Stimulated activated CD8-positive, alpha-beta memory T cell treated with anti-CD3 and anti-CD28 coated beads, Interleukin-4, amount 100 ng/mL, for 1 hour (primary cell): ENCODE measurements at regions not wholly inside any gene's neighbourhood (a gene's known extent, or its start where the extent isn't known, plus 50 kb on each side); places are given as distances from the start of the nearest gene placed in this dataset.
"Not testable (repeated sequence)": the region's sequence is repeated elsewhere in the genome, so short reads cannot be mapped to it uniquely, and the experiment has no call there.

Experiments used
- DNase-seq, 2 donors: peaks; one replicate each; pipeline ENCODE4 v3.0.0-alpha.2; 2020; ENCODE audit warnings: low read depth in 2 of 2, low spot score in 1 of 2

DNA sequence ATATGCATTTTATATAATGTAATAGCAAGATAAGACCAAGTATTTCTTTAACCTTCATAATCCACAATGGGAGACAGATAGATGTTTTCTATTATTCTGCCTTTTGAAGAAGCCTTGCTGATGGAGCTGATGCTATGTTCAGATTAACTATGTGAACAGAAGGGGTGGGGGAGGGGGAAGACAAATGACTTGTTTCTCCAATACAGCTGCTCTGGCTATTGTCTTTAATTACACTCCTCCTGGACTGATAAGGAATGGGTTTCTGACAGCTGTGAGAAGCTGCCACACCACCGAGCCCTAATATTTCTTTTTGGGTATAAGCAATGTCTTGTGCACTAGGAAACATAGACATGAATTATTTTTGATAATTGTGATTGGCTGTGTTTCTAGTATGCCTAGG lies 62.0 kb downstream of the CAVIN4 start:
- DNase-seq: no peak

DNA sequence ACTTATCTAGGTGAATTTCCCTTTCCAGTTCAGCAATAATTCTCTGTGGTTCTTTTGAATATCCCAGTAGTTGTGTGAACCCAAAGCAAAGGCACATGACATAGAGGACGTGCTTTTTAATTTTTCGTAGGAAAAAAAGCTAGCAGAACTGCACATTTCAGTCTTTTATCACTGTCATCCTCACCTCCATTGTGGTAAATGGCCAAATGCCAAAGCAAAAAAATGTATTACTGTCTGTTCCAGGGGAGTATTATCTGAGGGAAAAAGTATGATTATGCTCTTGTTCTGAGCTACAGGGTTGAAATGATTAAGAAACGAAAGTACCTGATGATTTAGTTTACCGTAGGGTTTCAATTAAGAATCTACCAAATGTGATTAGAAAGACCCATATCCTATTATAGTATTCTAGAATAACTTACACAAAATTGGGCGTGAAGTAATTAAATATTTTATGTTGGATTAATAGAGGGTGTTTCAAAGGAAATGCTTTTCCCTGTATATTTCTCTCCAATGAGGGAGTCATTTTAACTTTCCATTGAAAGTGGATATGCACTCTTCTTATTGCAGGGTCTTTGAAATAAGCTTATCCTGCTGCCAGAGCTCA lies 62.7 kb downstream of the CAVIN4 start:
- DNase-seq: no peak

GRCh38 chr9:100641166-100641565 lies 63.3 kb downstream of the CAVIN4 start:
- DNase-seq: no peak

- DNase-seq: no peak
Measured at GRCh38 chr9:100652850-100653249, 75.0 kb downstream of the CAVIN4 start.

- DNase-seq: no peak
Measured at GRCh38 chr9:100653643-100654334, 75.9 kb downstream of the CAVIN4 start.

DNA sequence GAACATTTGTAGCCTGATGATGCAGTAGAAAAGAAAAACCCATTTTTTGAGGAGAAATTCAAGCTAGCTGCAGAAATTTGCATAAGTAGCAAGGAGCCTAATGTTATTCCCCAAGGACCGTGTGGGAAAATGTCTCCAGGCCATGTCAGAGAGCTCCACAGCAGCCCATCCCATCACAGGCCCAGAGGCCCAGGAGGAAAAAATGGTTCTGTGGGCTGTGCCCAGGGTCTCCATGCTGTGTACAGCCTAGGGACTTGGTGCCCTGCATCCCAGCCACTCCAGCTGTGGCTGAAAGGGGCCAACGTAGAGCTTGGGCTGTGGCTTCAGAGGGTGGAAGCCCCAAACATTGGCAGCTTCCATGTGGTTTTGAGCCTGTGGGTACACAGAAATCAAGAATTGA lies 79.0 kb downstream of the CAVIN4 start:
- DNase-seq: not testable (repeated sequence)

DNA sequence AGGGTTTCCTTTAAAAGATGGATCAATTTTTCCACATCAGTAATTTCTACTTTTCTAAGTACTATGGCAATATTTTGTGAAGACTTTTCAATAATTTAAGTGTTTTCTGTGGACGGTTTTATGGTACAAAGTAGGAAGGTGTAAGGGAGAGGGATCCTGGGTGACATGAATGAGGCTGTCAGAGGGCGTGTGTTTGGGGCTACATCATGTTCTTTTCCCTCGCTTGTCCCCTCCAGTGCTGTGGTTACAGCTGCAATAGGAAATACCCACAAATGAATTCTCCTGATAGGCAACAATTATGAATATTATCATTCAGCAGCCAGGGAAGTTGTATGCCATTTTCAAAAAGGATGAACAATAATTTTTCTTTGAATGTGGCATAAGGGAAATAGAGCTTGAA lies 83.8 kb downstream of the CAVIN4 start:
- no peak for DNase-seq

DNA sequence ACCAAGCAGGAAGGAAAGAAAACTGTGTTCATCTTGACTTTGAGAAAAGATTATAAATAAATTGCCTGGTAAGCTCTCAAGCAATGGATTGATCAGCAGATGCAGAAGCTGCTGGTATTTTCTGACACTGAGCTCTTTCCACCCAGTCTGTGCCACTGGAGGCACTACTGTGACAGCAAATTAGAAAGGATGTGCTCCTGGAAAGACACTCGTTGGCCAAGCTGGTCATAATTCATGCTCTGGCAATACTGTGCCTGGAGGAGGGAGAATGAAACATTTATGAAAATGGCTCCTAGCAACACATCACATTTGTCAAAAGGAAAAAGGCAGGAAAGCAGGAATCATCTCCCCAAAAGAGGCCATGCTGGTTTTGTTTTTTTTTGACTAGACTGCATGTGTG lies 84.2 kb downstream of the CAVIN4 start:
- no peak for DNase-seq

DNA sequence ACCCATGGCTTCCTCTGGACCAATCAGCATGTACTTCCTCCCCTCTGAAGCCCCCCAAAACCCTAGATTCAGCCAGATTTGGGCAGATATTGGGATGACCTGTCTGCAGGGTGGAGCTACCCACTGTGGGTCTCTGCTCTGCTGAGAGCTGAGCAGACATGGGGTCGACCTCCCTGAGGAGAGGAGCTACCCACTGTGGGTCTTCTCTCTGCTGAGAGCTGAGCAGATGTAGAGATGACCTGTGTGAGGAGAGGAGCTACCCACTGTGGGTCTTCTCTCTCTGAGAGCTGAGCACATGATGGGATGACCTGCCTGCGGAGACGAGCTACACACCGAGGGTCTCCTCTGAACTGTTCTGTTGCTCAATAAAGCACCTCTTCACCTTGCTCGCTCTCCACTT lies 89.6 kb downstream of the CAVIN4 start:
- no peak for DNase-seq

GRCh38 chr9:100668024-100668423 lies 90.1 kb downstream of the CAVIN4 start:
- no peak for DNase-seq

- no peak for DNase-seq
Measured at GRCh38 chr9:100669968-100670367, 92.1 kb downstream of the CAVIN4 start.

DNA sequence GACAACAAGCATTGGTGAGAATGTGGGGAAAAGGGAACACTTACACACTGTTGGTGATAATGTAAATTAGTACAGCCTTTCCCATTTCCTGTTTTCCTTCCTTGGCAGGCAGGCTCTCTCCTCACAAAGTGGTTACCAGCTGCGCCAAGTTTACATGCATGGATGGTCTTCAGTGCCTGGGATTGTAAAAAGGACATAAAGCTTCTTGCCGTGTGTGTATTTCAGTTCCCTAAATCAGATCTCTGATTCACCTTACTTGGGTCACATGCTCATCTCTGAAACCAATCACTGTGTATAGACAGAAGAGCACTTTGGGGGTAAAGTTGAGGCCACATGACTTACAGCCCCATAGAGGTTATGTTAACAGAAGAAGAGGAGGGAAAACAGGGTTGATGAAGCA lies 92.8 kb downstream of the CAVIN4 start:
- no peak for DNase-seq

DNA sequence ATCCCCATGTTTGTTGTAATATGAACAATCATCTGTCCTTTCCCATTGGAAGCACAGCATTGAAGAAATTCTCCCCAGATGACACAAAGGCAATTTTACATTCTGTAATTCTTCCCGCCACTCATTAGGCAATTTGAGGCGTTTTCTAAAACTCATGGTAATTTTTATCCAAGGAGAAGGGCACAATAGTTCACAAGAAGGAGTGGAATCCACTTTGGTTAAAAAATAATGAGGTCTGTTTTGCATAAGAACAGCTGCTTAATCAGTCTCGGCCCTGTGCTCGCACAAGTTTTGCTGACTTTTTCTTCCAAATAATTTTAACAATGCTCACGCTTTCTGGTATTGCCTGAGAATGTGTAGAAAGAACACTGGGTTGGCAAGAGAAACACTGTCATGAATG lies 94.0 kb downstream of the CAVIN4 start:
- no peak for DNase-seq

DNA sequence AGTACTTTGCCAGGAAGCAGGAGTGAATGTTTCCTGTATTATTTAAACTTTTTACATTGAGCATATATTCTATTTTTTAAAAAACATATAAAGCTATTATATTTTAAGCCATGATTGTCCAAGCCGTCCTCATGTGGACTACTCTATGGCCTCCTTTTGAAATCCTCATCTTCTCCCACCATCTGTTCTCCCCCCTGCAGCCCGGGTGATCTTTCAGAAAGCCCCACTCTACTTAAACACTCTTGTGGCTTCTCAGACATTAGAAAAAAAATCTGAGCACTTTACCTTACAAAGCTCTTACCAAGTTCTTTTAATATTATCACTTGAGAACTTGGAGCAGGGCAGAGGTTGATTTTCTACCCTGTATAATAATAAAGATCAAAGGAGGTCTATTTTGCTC lies 95.4 kb downstream of the CAVIN4 start:
- no peak for DNase-seq

DNA sequence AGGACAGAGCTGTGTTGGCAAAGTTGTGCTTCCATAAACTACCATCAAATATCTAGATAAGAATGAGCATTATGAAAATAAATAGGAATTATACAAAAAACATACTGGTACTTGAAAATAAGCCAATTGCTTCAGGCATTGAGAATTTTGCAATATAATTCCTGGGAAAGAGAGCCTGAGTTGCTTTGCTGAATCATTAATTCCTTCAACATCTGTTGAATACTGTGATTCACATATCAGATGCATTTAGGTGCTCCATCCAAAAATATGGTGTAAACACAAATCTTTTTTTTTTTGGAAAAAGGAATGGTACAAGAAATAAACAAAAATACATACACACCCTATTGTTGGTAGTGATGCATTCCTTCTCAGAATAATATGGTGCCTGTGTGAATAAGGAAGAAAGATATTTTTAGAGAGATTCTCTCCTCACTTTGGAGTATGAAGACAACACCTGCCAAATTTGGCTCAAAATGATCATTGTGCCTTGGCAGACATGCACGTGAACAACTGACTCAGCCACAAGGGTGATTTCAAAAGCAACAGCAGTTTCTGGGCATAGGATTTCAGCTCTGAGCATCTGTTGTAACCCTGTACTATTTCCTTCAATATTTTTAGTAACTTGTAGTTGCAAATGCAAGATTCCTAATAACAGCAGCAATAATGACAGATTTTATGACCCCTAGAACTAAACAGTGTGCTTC lies 96.7 kb downstream of the CAVIN4 start:
- no peak for DNase-seq

GRCh38 chr9:100679834-100680233 lies 102.0 kb downstream of the CAVIN4 start:
- no peak for DNase-seq

DNA sequence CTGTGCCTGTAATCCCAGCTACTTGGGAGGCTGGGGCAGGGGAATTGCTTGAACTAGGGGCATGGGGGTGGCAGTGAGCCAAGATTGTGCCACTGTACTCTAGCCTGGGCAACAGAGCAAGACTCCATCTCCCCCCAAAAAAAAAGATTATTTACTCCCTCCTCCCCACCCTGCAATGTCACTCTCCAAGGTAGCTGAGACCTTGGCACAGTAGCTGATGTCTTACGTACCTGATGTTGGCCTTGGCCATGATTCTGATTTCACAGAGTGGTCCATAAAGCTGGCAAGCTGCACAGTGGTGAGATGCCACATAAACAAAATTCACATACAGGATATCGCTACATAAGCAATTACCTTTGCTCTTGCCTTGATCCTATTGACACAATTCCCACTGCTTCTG lies 108.5 kb downstream of the CAVIN4 start:
- no peak for DNase-seq

GRCh38 chr9:100689635-100690034 lies 111.8 kb downstream of the CAVIN4 start:
- DNase-seq: no peak

DNA sequence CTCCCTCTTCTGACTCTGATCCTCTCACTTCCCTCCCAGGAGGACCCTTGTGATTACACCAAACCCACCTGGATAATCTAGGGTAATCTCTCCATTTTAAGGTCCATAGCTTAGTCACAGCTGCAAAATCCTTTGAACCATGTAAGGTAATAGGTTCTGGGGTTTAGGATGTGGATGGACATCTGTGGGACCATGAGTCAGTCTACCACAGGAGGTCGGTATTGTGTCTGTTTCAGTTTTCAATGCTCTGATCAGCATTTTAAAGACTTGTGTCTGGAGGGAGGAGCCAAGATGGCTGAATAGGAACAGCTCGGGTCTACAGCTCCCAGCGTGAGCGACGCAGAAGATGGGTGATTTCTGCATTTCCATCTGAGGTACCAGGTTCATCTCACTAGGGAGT lies 112.6 kb downstream of the CAVIN4 start:
- DNase-seq: no peak

- DNase-seq: no peak
Measured at GRCh38 chr9:100697339-100697738, 119.5 kb downstream of the CAVIN4 start.

DNA sequence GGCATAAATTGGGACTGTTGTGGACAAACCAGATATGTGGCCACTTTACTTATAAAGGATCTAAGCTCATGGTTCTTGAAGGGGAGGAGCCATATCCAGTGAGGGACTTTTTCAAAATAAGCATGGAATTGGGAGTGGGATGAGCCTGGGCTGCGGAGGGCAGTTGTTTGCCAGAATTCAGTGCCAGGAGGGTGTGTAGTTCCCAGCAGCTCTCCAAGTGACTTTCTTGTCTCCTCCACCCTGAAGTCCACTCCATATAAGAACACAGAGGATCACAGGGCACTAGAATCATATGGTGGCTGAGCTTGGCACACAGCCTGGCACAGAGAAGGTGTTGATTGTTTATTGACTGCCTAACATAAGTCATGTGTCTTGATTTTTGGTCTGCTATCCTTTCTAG lies 121.1 kb downstream of the CAVIN4 start:
- no peak for DNase-seq

GRCh38 chr9:100699668-100700067 lies 121.8 kb downstream of the CAVIN4 start:
- DNase-seq: no peak
